ENCODE measurements at regions not wholly inside any gene's neighbourhood (a gene's known extent, or its start where the extent isn't known, plus 50 kb on each side); places are given as distances from the start of the nearest gene placed in this dataset.

- DNase-seq, result no peak
Observed at GRCh38 chr5:6806668-6807067, 93.4 kb downstream of the TENT4A start.

- no peak for DNase-seq
Observed at GRCh38 chr5:6808462-6808861, 95.2 kb downstream of the TENT4A start.

GRCh38 chr5:6810641-6811405 is 97.6 kb downstream of the TENT4A start:
- no peak for DNase-seq

DNA sequence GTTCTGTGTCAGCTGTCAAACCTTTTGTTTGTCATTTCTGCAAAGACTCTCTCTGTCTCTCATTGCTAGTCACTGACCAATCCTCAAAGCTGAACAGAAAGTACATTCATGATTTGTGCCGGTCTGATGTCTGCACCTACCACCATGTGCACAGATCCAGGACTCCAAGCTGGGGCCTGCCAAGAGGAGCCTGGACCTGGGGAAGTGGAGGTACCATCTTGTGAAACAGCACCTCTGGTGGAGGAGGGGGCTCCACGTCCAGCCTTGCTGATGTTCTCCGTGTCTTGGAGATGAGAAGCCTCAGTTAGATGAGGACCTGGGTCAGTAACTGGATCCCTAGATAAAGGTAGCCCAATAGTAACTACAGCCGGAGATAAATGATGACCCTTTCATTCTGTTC is 98.9 kb downstream of the TENT4A start:
- DNase-seq, result no peak

GRCh38 chr5:6812800-6813731 is 99.8 kb downstream of the TENT4A start:
- no peak for DNase-seq

DNA sequence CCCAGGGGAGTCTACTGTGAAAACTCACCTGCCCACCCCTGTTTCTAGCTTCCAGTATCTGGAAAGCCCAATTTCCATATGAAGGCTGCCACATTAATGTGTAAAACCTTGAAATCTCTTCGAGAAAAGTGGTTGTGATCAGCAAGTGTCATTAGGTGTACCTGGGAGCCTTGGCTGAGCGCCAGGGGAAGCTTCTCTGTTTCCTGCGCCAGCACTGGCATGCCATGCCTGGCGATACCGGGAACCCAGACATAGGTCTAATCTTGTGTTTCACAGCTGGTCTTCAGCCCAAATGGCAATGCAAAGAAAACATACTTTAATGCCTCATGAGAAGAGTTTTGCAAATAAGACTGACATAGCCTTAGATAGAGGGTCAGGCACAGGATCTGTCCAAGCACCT is 101.6 kb downstream of the TENT4A start:
- no peak for DNase-seq

DNA sequence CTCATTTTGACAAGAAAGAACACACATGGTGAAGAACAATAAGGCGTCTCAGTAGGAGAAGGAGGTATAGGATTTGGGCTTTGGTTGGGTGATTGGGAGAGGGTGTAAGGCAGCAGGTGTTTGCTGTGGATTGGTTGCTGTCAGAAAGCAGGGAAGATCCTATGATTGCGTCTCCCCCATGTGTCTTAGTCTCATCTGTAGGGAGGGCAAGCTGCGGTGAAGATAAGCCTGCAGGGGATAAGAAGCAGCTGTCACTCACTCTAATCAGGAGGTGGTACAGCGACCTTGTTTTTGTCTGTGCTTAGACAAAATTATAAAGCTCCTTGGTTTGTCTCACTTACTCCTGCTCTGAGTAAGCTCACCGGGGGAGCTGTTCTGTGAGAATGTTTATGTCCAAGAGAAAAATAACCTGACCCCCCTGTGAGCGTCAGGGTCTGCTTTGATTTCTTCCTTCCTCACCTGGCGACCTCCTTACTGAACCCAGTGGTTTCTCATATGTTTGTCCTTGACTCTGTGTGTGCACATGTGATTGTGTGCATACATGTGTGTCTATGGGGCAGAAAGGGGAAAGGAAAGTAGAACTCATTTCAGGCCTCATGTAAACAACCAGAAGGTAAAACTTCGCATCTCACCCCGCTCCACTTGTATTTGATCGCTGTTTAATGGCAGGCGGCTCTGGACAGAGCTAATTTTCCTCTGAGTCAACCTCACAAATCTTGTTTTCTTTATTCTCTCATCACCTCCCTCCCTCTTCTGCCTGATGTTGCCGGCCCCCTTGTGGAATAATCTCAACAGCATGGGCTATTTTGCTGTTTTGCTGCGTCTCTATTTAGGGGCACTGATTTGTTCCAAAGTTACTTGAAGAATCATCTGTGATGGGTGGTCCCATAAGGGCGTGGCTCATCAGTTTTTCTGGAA is 105.6 kb downstream of the TENT4A start:
- no peak for DNase-seq

- no peak for DNase-seq
Observed at GRCh38 chr5:6819521-6819920, 106.3 kb downstream of the TENT4A start.

GRCh38 chr5:6820851-6821479 is 107.7 kb downstream of the TENT4A start:
- DNase-seq, result no peak

- DNase-seq, result no peak
Observed at GRCh38 chr5:6822068-6822467, 108.8 kb downstream of the TENT4A start.

GRCh38 chr5:6822556-6823343 is 109.5 kb downstream of the TENT4A start:
- DNase-seq, result no peak

GRCh38 chr5:6823996-6824395 is 110.8 kb downstream of the TENT4A start:
- DNase-seq, result no peak

DNA sequence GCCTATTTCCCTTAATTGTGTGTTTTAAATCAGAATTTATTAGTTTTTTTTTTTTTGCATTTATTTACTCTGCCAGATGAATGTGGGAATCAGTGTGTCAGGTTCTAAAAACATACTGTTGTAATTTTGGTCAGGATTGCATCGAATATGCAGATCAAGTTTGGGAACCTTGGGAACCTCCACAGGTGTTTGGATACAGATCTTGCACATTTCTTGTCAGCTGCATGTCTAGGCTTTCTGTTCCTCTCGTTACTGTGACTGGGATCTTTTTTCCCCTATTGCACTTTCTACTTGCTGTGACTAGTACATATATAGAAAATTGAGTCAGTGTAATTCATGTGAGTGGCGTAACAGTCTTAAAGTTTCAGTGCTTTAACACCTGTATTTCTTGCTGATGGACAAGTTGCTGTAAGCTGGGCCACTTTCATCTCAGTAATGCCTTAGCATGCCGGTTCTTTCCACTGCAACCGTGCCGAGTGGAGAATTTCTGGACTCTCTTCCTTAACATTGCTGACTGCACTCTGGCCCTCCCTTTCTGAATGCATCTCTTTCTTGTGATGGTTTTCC is 112.5 kb downstream of the TENT4A start:
- DNase-seq, result no peak

GRCh38 chr5:6826756-6827155 is 113.5 kb downstream of the TENT4A start:
- no peak for DNase-seq

DNA sequence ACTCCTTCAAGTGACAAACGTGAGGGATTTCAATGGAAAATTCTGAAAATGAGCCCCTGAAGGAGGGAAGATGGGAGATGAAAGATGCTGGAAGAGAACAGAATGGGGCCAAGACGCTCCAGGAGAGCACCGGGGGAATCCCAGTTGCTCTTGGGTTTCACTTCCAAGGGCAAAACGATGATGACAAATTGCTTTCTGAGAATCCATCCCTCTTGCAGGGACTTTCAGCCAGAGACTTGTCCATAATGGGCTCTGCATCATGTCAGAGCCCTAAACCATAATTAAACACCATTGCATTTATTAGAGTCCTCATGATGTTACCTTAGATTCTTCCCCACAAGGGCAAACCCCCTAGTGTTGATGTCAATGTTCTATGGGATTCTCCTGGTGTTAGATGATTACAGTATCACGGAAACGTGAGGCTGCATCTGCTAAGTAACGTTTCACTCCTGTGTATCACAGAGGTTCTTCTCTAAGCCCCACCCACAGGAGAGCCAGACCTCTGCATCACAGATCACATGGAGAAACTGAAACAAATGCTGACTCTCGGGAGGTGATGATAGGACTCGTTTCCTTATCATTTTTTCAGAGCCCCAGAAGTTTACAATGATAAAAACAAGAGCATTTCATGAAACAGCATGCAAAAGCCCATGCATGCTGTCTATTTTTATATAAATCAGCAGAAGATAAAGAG is 114.4 kb downstream of the TENT4A start:
- DNase-seq, result no peak

DNA sequence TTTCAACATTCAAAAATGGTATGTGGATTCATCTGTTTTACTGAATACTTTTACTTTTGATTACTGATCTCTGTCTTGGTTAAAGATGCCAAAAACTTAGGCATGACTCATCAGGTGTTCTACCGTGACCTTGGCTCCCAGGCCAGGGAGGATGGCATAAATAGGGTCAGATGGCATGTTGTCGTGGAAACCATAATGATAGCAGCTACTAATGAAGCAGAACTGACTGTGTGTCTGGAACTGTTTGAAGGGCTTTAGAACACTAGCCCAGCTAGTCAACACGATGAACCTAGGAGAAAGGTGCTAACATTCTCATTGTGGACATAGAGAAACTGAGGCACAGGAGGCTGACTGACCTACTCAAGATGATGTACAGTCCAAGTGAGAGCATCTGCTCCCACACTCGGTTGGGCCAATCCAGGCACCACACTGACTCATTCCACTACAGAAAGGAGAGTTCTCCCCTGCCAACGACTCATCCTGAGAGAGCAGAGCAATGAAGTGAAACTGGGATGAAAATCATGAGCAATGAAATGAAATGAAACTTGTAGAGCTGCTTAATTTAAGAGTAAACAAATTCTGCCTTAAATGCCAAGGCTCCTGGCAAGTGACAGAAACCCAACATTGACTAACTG is 116.0 kb downstream of the TENT4A start:
- no peak for DNase-seq

DNA sequence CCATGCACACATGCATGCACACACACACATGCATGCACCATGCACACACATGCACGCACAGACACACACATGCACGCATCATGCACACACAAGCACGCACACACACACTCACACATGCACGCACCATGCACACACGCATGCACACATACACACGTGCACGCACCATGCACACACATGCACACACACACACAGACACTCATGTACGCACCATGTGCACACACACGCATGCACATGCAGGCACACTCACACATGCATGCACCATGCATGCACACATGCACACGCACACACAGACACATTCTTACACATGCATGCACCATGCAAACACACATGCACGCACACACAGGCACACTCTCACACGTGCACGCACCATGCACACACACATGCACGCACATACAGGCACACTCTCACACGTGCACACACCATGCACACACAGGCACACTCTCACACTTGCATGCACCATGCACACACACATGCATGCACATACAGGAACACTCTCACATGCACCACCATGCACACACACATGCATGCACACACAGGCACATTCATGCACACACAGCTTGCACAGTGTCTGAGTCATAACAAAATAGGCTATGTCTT is 117.5 kb downstream of the TENT4A start:
- DNase-seq, result no peak

GRCh38 chr5:6831678-6832671 is 118.7 kb downstream of the TENT4A start:
- DNase-seq, result no peak
